Sigmoid colon (tissue), 6 donors: ENCODE measurements at regions not wholly inside any gene's neighbourhood (a gene's known extent, or its start where the extent isn't known, plus 50 kb on each side); places are given as distances from the start of the nearest gene placed in this dataset.

Source experiments
- DNase-seq: peaks from one replicate; pipeline ENCODE4 v3.0.0-alpha.2; 2019
- H3K27ac ChIP-seq, 4 donors: fragments of 200-600 bp; sonication (generic); one replicate each; pipeline ENCODE4 v1.5.1; 2016 to 2019; ENCODE audit warnings: mild to moderate bottlenecking in 1 of 4
- H3K27me3 ChIP-seq, 3 donors: fragments of 200-600 bp; sonication (generic); one replicate each; pipeline ENCODE4 v1.5.1; 2019; ENCODE audit warnings: mild to moderate bottlenecking in 1 of 3
- H3K36me3 ChIP-seq, 4 donors: fragments of 200-600 bp; sonication (generic); one replicate each; pipeline ENCODE4 v1.5.1; 2016 to 2019
- H3K4me1 ChIP-seq, 4 donors: fragments of 200-600 bp; sonication (generic); one replicate each; pipeline ENCODE4 v1.5.1; 2017 to 2019
- H3K4me3 ChIP-seq, 4 donors: fragments of 200-600 bp; sonication (generic); one replicate each; pipeline ENCODE4 v1.5.1; 2017 to 2019; ENCODE audit warnings: mild to moderate bottlenecking in 2 of 4, moderate library complexity in 1 of 4
- H3K9me3 ChIP-seq, 4 donors: fragments of 200-600 bp in 3 of 4; sonication (generic) in 3 of 4; one replicate each; pipeline versions ENCODE4 v1.5.1 to v1.6.1; 2013 to 2019
- EP300 ChIP-seq, 4 donors: sonication (generic); formaldehyde crosslinking; IDR thresholded peaks; one replicate each; pipeline ENCODE4 v1.6.1; 2017; ENCODE audit warnings: antibody characterized with exemption in 4 of 4
- POLR2A ChIP-seq, 2 donors: fragments of 450-650 bp; IDR thresholded peaks; one replicate each; pipeline ENCODE4 v1.6.1; 2016; ENCODE audit warnings: antibody characterized with exemption in 2 of 2, mild to moderate bottlenecking in 2 of 2, moderate library complexity in 2 of 2
- POLR2AphosphoS5 ChIP-seq, 4 donors: sonication (generic); formaldehyde crosslinking; IDR thresholded peaks; one replicate each; pipeline ENCODE4 v1.6.1; 2017; ENCODE audit warnings: antibody characterized with exemption in 4 of 4
- WGBS, 2 donors: extraction: QIAGEN DNeasy Blood & Tissue Kit; methylation state at CpG; one replicate each; pipeline ENCODE4 v1.1.7; 2013; 5-methylcytosine and 5-hydroxymethylcytosine counted together
- intact Hi-C: fragments of 100-400 bp; cut with DNase I; formaldehyde crosslinking; loops from one replicate; pipeline ENCODE4 v1.15.1; 2023
- TF ChIP-seq, protein P1 (sequence below), 4 experiments: fragments of 450-650 bp in 3 of 4; fragments of 200-600 bp in 1 of 4; IDR thresholded peaks; one replicate each; pipeline ENCODE4 v1.5.1; 2016 to 2019; ENCODE audit warnings: antibody characterized with exemption in 4 of 4, mild to moderate bottlenecking in 3 of 4, moderate library complexity in 2 of 4
- donor health status: healthy with polysubstance abuse.
- donor health status: healthy.

DNA sequence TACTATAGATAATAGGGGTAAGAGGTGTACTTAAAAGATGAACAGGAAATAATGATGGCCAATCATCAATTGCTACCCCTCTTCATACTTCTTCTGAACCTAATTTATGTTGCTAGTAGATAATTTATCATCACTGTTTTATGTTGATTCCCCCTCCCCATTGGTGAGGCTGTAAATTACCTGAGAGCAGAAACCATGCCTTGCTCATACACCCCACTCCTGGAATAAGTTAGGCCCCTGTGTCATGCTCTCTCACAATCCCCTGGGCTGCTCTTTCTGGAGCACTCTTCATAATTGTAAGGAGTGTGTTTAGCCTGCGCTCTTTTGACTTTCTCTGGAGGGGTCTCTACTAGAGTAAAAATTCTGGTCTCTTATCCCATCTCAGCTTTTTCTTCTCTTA lies 180.7 kb downstream of the PAH start:
- intact Hi-C loops: no loop called here
- Histone ChIP-seq H3K27ac (no peak overlapping the region), H3K36me3 (no peaks in the 10 kb centered on the region), H3K4me1 (no peaks in the 10 kb centered on the region), H3K9me3 (no peaks in the 10 kb centered on the region), H3K27me3 (no peaks in the 10 kb centered on the region), H3K4me3 (no peak overlapping the region)
- DNase-seq: no peak
- 94 to 98% methylated on average over 1 of the region's 1 CpG for WGBS, 2 donors
- no peak for TF ChIP-seq POLR2AphosphoS5 (IDR thresholded peaks at IDR 0.05)
- TF ChIP-seq POLR2A (IDR thresholded peaks at IDR 0.05): no peak

DNA sequence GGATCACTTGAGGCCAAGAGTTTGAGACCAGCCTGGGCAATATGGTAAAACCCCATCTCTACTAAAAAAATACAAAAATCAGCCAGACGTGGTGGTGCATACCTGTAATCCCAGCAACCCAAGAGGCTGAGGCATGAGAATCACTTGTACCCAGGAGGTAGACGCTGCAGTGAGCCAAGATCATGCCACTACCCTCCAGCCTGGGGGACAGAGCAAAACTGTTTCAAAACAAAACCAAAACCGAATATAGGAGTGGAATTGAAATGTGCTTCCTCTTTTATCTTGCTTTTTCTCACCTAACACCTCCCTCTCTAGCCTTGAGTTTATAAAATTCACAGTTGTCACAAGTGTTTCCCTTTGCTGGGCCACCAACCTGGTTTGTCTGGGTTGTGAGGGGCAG lies 181.9 kb downstream of the PAH start:
- Histone ChIP-seq H3K4me3 (no peak overlapping the region), H3K27ac (no peak overlapping the region), H3K36me3 (no peaks in the 10 kb centered on the region), H3K27me3 (no peaks in the 10 kb centered on the region), H3K4me1 (no peaks in the 10 kb centered on the region), H3K9me3 (no peaks in the 10 kb centered on the region)
- DNase-seq: no peak
- WGBS, 2 donors: 58 to 63% methylated on average over 3 of the region's 3 CpGs
- no peak for TF ChIP-seq POLR2AphosphoS5 (IDR thresholded peaks at IDR 0.05)
- TF ChIP-seq EP300 (IDR thresholded peaks at IDR 0.05): no peak
- no peak for TF ChIP-seq POLR2A (IDR thresholded peaks at IDR 0.05)
- TF ChIP-seq, protein P1, sequence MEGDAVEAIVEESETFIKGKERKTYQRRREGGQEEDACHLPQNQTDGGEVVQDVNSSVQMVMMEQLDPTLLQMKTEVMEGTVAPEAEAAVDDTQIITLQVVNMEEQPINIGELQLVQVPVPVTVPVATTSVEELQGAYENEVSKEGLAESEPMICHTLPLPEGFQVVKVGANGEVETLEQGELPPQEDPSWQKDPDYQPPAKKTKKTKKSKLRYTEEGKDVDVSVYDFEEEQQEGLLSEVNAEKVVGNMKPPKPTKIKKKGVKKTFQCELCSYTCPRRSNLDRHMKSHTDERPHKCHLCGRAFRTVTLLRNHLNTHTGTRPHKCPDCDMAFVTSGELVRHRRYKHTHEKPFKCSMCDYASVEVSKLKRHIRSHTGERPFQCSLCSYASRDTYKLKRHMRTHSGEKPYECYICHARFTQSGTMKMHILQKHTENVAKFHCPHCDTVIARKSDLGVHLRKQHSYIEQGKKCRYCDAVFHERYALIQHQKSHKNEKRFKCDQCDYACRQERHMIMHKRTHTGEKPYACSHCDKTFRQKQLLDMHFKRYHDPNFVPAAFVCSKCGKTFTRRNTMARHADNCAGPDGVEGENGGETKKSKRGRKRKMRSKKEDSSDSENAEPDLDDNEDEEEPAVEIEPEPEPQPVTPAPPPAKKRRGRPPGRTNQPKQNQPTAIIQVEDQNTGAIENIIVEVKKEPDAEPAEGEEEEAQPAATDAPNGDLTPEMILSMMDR (IDR thresholded peaks at IDR 0.05): no peak
- intact Hi-C loops: no loop called here

DNA sequence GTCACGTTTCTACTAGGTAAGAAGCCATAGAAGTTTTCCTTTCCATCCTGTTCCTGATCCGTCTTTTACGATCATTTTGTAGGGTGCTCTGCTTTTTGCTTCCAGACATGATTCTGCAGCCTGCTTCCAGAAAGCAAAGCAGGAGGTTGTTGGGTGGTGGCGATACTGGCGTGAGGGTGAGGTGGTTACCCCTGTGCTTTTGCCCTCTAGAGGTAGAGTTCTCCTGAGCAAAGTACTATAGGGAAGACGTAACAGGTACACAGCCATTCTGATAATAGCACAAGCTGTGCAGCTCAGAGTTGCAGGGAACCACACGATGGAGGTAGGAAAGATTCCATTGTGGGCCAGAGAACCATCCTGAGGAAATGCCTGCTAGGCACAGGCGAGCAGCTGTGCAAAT lies 186.0 kb downstream of the PAH start:
- H3K4me1 ChIP-seq: no peaks in the 10 kb centered on the region
- no peaks in the 10 kb centered on the region for H3K9me3 ChIP-seq
- no peak overlapping the region for H3K4me3 ChIP-seq
- H3K27ac ChIP-seq: no peak overlapping the region
- WGBS, 2 donors: 66 to 80% methylated on average over 8 of the region's 8 CpGs
- intact Hi-C loops: no loop called here
- no peaks in the 10 kb centered on the region for H3K36me3 ChIP-seq
- no peaks in the 10 kb centered on the region for H3K27me3 ChIP-seq
- TF ChIP-seq, protein P1 (IDR thresholded peaks at IDR 0.05): no peak
- TF ChIP-seq EP300 (IDR thresholded peaks at IDR 0.05) (no peak), POLR2AphosphoS5 (IDR thresholded peaks at IDR 0.05) (no peak)
- DNase-seq: no peak

DNA sequence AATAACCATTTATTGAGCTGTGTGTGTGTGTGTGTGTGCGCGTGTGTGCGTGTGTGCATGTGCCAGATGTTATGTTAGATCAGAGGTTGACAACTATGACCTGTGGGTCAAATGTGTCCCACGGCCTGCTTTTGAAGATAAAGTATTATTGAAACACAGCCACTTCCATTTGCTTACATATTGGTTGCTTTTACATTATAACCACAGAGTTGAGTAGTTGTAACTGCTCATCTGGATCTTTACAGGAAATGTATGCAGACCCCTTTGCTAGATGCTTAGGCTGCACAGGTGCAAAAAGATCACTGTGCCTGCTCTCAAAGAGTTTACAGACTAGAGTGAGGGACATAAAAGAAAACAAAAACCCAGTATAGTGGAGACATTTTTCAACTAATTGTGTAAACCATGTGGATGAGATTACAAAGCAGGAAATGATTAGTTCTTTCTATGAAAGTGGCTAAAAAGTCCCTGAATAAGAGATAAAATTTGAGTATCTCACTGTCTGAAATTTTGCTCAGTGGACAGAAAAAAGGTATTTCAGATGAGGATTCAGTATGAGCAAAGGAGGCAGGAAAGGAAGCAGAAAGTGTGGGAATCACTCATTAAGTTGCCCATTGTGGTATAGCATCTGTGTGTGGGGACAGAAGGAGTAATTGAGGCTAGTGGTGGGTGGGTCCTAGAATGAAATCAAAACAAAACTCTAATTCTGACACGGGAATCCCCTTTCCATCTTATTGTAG lies 188.4 kb downstream of the PAH start:
- Histone ChIP-seq H3K27ac (no peak overlapping the region), H3K4me3 (no peak overlapping the region), H3K27me3 (no peaks in the 10 kb centered on the region), H3K36me3 (no peaks in the 10 kb centered on the region), H3K9me3 (no peaks in the 10 kb centered on the region), H3K4me1 (no peaks in the 10 kb centered on the region)
- WGBS, 2 donors: 61 to 72% methylated on average over 5 of the region's 5 CpGs
- TF ChIP-seq EP300 (IDR thresholded peaks at IDR 0.05): no peak
- TF ChIP-seq POLR2A (IDR thresholded peaks at IDR 0.05): no peak
- TF ChIP-seq, protein P1 (IDR thresholded peaks at IDR 0.05): no peak
- no peak for TF ChIP-seq POLR2AphosphoS5 (IDR thresholded peaks at IDR 0.05)
- DNase-seq: no peak
- intact Hi-C loops: no loop called here

DNA sequence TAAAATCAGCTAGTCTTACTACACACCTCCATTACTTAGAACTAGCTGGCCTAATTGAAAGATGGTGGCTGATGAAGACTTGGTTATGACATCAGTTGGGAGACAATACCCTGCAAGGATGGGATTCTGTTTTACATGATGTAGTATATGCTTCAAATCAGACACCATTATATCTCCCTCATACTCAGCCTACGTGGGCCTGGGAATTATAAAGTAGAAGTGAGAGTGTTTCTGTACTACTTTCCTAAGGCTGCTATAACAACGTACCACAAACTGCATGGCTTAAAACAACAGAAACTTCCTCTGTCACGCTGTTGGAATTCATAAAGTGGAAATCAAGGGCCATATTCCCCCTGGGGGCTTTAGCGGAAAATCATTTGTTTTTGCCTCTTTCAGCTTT lies 190.4 kb downstream of the PAH start:
- TF ChIP-seq EP300 (IDR thresholded peaks at IDR 0.05) (no peak), POLR2A (IDR thresholded peaks at IDR 0.05) (no peak), POLR2AphosphoS5 (IDR thresholded peaks at IDR 0.05) (no peak)
- TF ChIP-seq, protein P1 (IDR thresholded peaks at IDR 0.05): no peak
- 79 to 82% methylated on average over 4 of the region's 4 CpGs for WGBS, 2 donors
- H3K4me1 ChIP-seq: no peaks in the 10 kb centered on the region
- H3K9me3 ChIP-seq: no peaks in the 10 kb centered on the region
- no peak overlapping the region for H3K27ac ChIP-seq
- no peak for DNase-seq
- H3K36me3 ChIP-seq: no peaks in the 10 kb centered on the region
- no peak overlapping the region for H3K4me3 ChIP-seq
- intact Hi-C loops: no loop called here
- no peaks in the 10 kb centered on the region for H3K27me3 ChIP-seq
